AG10803 (cell line): ENCODE measurements at regions not wholly inside any gene's neighbourhood (a gene's known extent, or its start where the extent isn't known, plus 50 kb on each side); places are given as distances from the start of the nearest gene placed in this dataset.

Experiments used
- DNase-seq: peaks from one replicate; pipeline ENCODE4 v3.0.0; 2010; ENCODE audit warnings: low read depth
- H3K4me3 ChIP-seq: 2 replicates; pipeline ENCODE4 v1.5.1; 2011; ENCODE audit warnings: mild to moderate bottlenecking, low read length, control low read depth
- TF ChIP-seq, protein P1 (sequence below): conservative IDR thresholded peaks from 2 replicates; pipeline ENCODE4 v1.5.1; 2011; ENCODE audit warnings: mild to moderate bottlenecking, low read length, control low read depth, inconsistent platforms

DNA sequence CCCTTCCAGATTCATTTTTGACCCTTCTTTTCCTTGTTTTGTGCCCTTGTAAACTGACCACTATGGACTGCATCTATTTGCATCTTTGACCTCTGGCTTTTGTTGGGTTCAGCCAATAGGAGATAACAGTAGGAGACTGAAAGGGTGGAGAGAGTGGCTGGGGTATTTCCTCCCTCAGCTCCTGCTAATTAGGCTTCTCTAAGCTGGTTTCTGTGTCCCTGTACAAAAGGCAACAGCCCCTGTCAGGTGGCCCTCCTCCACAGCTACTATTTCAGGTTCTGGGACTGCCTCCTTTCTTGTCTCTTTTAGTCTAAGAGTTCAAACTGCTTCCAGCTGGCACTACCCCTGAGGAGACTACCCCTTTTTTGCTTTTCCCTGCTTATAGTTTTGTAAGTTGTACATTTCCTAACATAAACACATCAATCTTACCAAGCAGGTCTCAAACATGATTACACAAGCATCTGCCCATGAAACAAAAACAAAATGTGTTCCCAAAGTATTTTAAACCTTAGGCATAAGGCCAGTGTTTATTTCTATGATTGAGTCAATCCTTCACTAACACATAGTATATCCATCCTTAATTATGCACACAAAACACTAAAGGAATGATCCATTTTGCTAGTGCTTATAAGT is 262.0 kb upstream of the TRPM3 start:
- TF ChIP-seq, protein P1, sequence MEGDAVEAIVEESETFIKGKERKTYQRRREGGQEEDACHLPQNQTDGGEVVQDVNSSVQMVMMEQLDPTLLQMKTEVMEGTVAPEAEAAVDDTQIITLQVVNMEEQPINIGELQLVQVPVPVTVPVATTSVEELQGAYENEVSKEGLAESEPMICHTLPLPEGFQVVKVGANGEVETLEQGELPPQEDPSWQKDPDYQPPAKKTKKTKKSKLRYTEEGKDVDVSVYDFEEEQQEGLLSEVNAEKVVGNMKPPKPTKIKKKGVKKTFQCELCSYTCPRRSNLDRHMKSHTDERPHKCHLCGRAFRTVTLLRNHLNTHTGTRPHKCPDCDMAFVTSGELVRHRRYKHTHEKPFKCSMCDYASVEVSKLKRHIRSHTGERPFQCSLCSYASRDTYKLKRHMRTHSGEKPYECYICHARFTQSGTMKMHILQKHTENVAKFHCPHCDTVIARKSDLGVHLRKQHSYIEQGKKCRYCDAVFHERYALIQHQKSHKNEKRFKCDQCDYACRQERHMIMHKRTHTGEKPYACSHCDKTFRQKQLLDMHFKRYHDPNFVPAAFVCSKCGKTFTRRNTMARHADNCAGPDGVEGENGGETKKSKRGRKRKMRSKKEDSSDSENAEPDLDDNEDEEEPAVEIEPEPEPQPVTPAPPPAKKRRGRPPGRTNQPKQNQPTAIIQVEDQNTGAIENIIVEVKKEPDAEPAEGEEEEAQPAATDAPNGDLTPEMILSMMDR = no peak
- H3K4me3 ChIP-seq = no peak overlapping the region
- no peak for DNase-seq

GRCh38 chr9:71368157-71368556 is 246.7 kb upstream of the TRPM3 start:
- no peak overlapping the region for H3K4me3 ChIP-seq
- TF ChIP-seq, protein P1 = no peak
- DNase-seq = no peak

- TF ChIP-seq, protein P1 = no peak
- peak; percentile 88 for DNase-seq
- H3K4me3 ChIP-seq = no peak overlapping the region
These were observed 242.9 kb upstream of the TRPM3 start for GRCh38 chr9:71364186-71364955.

GRCh38 chr9:71363286-71363961 is 242.0 kb upstream of the TRPM3 start:
- H3K4me3 ChIP-seq = no peak overlapping the region
- TF ChIP-seq, protein P1 = no peak
- DNase-seq = peak; percentile 62

DNA sequence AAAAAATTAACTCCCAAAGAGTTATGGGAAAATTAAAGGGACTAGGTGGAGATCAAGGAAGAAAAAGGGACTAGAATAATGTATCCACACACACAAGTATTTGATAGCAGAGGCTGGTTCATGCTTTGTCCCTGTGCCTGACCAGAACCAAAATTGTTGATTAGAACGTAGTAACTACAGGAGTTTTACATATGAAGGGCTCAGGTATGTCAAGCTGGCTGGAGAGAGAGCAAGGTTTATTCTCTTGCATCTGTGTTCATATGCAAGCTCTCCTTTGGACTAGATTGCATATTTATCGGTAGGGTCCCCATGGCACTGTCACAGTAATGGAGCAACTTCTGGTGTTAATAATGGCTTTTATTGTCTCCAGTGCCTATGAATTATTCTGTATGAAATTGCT is 239.9 kb upstream of the TRPM3 start:
- no peak for DNase-seq
- TF ChIP-seq, protein P1 = no peak
- no peak overlapping the region for H3K4me3 ChIP-seq

- DNase-seq = no peak
- TF ChIP-seq, protein P1 = no peak
These were observed 235.9 kb upstream of the TRPM3 start for GRCh38 chr9:71357346-71357745.

GRCh38 chr9:71355884-71356283 is 234.5 kb upstream of the TRPM3 start:
- TF ChIP-seq, protein P1 = no peak
- DNase-seq = no peak
- H3K4me3 ChIP-seq = no peak overlapping the region

More at GRCh38 chr9:71357346-71357745, 235.9 kb upstream of the TRPM3 start:
- no peak overlapping the region for H3K4me3 ChIP-seq
